GM18907 (cell line): ENCODE measurements at regions not wholly inside any gene's neighbourhood (a gene's known extent, or its start where the extent isn't known, plus 50 kb on each side); places are given as distances from the start of the nearest gene placed in this dataset.

Source experiments
- ATAC-seq: cut with Tn5 transposase; IDR thresholded peaks from one replicate; pipeline ENCODE4 v1.9.1; 2021; ENCODE audit warnings: mild to moderate bottlenecking, moderate library complexity; ENCODE audit not compliant: unreplicated experiment

- no peak for ATAC-seq
These were observed 242.9 kb downstream of the CDC5L start for GRCh38 chr6:44630125-44631028.

- ATAC-seq = no peak
These were observed 244.5 kb downstream of the CDC5L start for GRCh38 chr6:44631968-44632367.

- no peak for ATAC-seq
These were observed 246.8 kb downstream of the CDC5L start for GRCh38 chr6:44634321-44634720.

GRCh38 chr6:44635486-44635885 is 248.0 kb downstream of the CDC5L start:
- ATAC-seq = no peak

- ATAC-seq = no peak
These were observed 249.2 kb downstream of the CDC5L start for GRCh38 chr6:44636561-44637248.

GRCh38 chr6:44641344-44642031 is 254.0 kb downstream of the CDC5L start:
- no peak for ATAC-seq

- ATAC-seq = no peak
These were observed 254.8 kb downstream of the CDC5L start for GRCh38 chr6:44642349-44642748.

- ATAC-seq = no peak
These were observed 255.5 kb downstream of the CDC5L start for GRCh38 chr6:44642870-44643522.

GRCh38 chr6:44645276-44645675 is 257.8 kb downstream of the CDC5L start:
- ATAC-seq = no peak

- no peak for ATAC-seq
These were observed 258.8 kb downstream of the CDC5L start for GRCh38 chr6:44646355-44646754.

GRCh38 chr6:44649365-44650025 is 262.0 kb downstream of the CDC5L start:
- no peak for ATAC-seq

GRCh38 chr6:44650495-44650894 is 263.0 kb downstream of the CDC5L start:
- ATAC-seq = no peak

GRCh38 chr6:44650947-44651346 is 263.4 kb downstream of the CDC5L start:
- ATAC-seq = no peak

GRCh38 chr6:44651604-44652003 is 264.1 kb downstream of the CDC5L start:
- ATAC-seq = no peak

- no peak for ATAC-seq
These were observed 265.0 kb downstream of the CDC5L start for GRCh38 chr6:44652547-44652946.

GRCh38 chr6:44653091-44653490 is 265.6 kb downstream of the CDC5L start:
- no peak for ATAC-seq

GRCh38 chr6:44653761-44654218 is 266.3 kb downstream of the CDC5L start:
- no peak for ATAC-seq

- peak; percentile 66 for ATAC-seq
These were observed 268.2 kb downstream of the CDC5L start for GRCh38 chr6:44655412-44656342.

GRCh38 chr6:44656691-44657090 is 269.2 kb downstream of the CDC5L start:
- no peak for ATAC-seq
